ENCODE measurements at regions not wholly inside any gene's neighbourhood (a gene's known extent, or its start where the extent isn't known, plus 50 kb on each side); places are given as distances from the start of the nearest gene placed in this dataset.
A peak's percentile ranks its signal among the peaks of the same experiment; 100 is the strongest.

GRCh38 chr3:65083240-65083639 is 395.4 kb upstream of the ADAMTS9 start:
- DNase-seq (ENCODE audit: low spot score) = no peak
- ATAC-seq = no peak
- intact Hi-C loops (cut with DNase I) = no loop called here

GRCh38 chr3:65081536-65081935 is 393.7 kb upstream of the ADAMTS9 start:
- DNase-seq (ENCODE audit: low spot score) (no peak), ATAC-seq (no peak)
- intact Hi-C loops (cut with DNase I) = no loop called here

- ATAC-seq = no peak
- intact Hi-C loops (cut with DNase I) = no loop called here
- DNase-seq (ENCODE audit: low spot score) = no peak
Measured at GRCh38 chr3:65080432-65080831, 392.6 kb upstream of the ADAMTS9 start.

GRCh38 chr3:65079560-65079959 is 391.8 kb upstream of the ADAMTS9 start:
- ATAC-seq = no peak
- intact Hi-C loops (cut with DNase I) = no loop called here
- no peak for DNase-seq (ENCODE audit: low spot score)

GRCh38 chr3:65078748-65079147 is 390.9 kb upstream of the ADAMTS9 start:
- ATAC-seq (no peak), DNase-seq (ENCODE audit: low spot score) (no peak)
- intact Hi-C loops (cut with DNase I) = no loop called here

- DNase-seq (ENCODE audit: low spot score) = no peak
- intact Hi-C loops (cut with DNase I) = no loop called here
- no peak for ATAC-seq
Measured at GRCh38 chr3:65077124-65077523, 389.3 kb upstream of the ADAMTS9 start.

GRCh38 chr3:65070968-65071367 is 383.2 kb upstream of the ADAMTS9 start:
- no peak for DNase-seq (ENCODE audit: low spot score)
- intact Hi-C loops (cut with DNase I) = no loop called here
- ATAC-seq = no peak

GRCh38 chr3:65060904-65061303 is 373.1 kb upstream of the ADAMTS9 start:
- ATAC-seq (no peak), DNase-seq (ENCODE audit: low spot score) (no peak)
- intact Hi-C loops (cut with DNase I) = no loop called here

GRCh38 chr3:65052101-65052500 is 364.3 kb upstream of the ADAMTS9 start:
- DNase-seq (ENCODE audit: low spot score) (no peak), ATAC-seq (no peak)
- intact Hi-C loops (cut with DNase I) = no loop called here

- intact Hi-C loops (cut with DNase I) = loop anchor here (10.0 kb wide), 1 partner anchor 1047 kb away; no protein-coding TSS in a partner anchor
- ATAC-seq = no peak
- no peak for DNase-seq (ENCODE audit: low spot score)
Measured at GRCh38 chr3:65048151-65048550, 360.4 kb upstream of the ADAMTS9 start.

- ATAC-seq = no peak
- intact Hi-C loops (cut with DNase I) = loop anchor here (10.0 kb wide), 1 partner anchor 1050 kb away; no protein-coding TSS in a partner anchor
Measured at GRCh38 chr3:65045138-65045537, 357.3 kb upstream of the ADAMTS9 start.

GRCh38 chr3:65044401-65044800 is 356.6 kb upstream of the ADAMTS9 start:
- ATAC-seq = no peak
- intact Hi-C loops (cut with DNase I) = loop anchor here (5.0 to 10.0 kb wide), 2 partner anchors 1050 to 1657 kb away; no protein-coding TSS in a partner anchor

More at GRCh38 chr3:65045138-65045537, 357.3 kb upstream of the ADAMTS9 start:
- DNase-seq (ENCODE audit: low spot score) = no peak

GRCh38 chr3:65042675-65043074 is 354.9 kb upstream of the ADAMTS9 start:
- no peak for DNase-seq (ENCODE audit: low spot score)

More at GRCh38 chr3:65044401-65044800, 356.6 kb upstream of the ADAMTS9 start:
- DNase-seq (ENCODE audit: low spot score) = no peak

GRCh38 chr3:65039754-65040210 is 352.0 kb upstream of the ADAMTS9 start:
- intact Hi-C loops (cut with DNase I) = loop anchor here (5.0 to 10.0 kb wide), 2 partner anchors 1055 to 1652 kb away; no protein-coding TSS in a partner anchor
- DNase-seq (ENCODE audit: low spot score) = no peak
- no peak for ATAC-seq

More at GRCh38 chr3:65042675-65043074, 354.9 kb upstream of the ADAMTS9 start:
- intact Hi-C loops (cut with DNase I) = loop anchor here (5.0 to 10.0 kb wide), 2 partner anchors 1052 to 1655 kb away; no protein-coding TSS in a partner anchor
- ATAC-seq = no peak

GRCh38 chr3:65037861-65038260 is 350.1 kb upstream of the ADAMTS9 start:
- DNase-seq (ENCODE audit: low spot score) (no peak), ATAC-seq (no peak)
- intact Hi-C loops (cut with DNase I) = no loop called here

GRCh38 chr3:65035246-65035645 is 347.4 kb upstream of the ADAMTS9 start:
- intact Hi-C loops (cut with DNase I) = no loop called here
- DNase-seq (ENCODE audit: low spot score) = no peak
- peak; percentile 36 for ATAC-seq

- DNase-seq (ENCODE audit: low spot score) (no peak), ATAC-seq (no peak)
- intact Hi-C loops (cut with DNase I) = no loop called here
Measured at GRCh38 chr3:65033576-65033975, 345.8 kb upstream of the ADAMTS9 start.

GRCh38 chr3:65030847-65031463 is 343.2 kb upstream of the ADAMTS9 start:
- DNase-seq (ENCODE audit: low spot score) (no peak), ATAC-seq (no peak)
- intact Hi-C loops (cut with DNase I) = no loop called here

- ATAC-seq (no peak), DNase-seq (ENCODE audit: low spot score) (no peak)
- intact Hi-C loops (cut with DNase I) = no loop called here
Measured at GRCh38 chr3:65030014-65030627, 342.3 kb upstream of the ADAMTS9 start.

- DNase-seq (ENCODE audit: low spot score) (no peak), ATAC-seq (no peak)
- intact Hi-C loops (cut with DNase I) = no loop called here
Measured at GRCh38 chr3:65029130-65029529, 341.3 kb upstream of the ADAMTS9 start.

Data from sciatic nerve (tissue), 2 donors.